Pancreas (tissue), 10 donors: ENCODE measurements at regions not wholly inside any gene's neighbourhood (a gene's known extent, or its start where the extent isn't known, plus 50 kb on each side); places are given as distances from the start of the nearest gene placed in this dataset.
"Not testable (repeated sequence)": the region's sequence is repeated elsewhere in the genome, so short reads cannot be mapped to it uniquely, and the experiment has no call there.

Source experiments
- ATAC-seq, 4 donors: fragments of 200-7000 bp; cut with Tn5 transposase; one replicate each; pipeline versions ENCODE4 v1.8.0 to v1.9.1; 2020; ENCODE audit warnings: mild to moderate bottlenecking in 4 of 4, moderate library complexity in 4 of 4
- DNase-seq, 6 donors: peaks; one replicate each; pipeline ENCODE4 v3.0.0-alpha.2; 2020
- FAIRE-seq: peaks from 2 replicates; lab custom pipeline; 2012; peaks lifted over from hg19 to GRCh38; lab: Jason Lieb, UNC
- H3K27ac ChIP-seq, 4 donors: fragments of 200-600 bp; sonication (generic); 1 replicate in 3 of 4; 2 replicates in 1 of 4; pipeline versions ENCODE4 v1.5.0 to v1.8.0; 2020
- H3K27me3 ChIP-seq, 4 donors: fragments of 200-600 bp; one replicate each; pipeline ENCODE4 v1.8.0; 2021
- H3K36me3 ChIP-seq, 3 donors: fragments of 200-600 bp; sonication (generic) in 1 of 3; one replicate each; pipeline versions ENCODE4 v1.5.0 to v1.8.0; 2020 to 2021
- H3K4me1 ChIP-seq, 3 donors: fragments of 200-600 bp; one replicate each; pipeline ENCODE4 v1.8.0; 2021
- H3K4me3 ChIP-seq, 4 donors: fragments of 200-600 bp; sonication (generic) in 2 of 4; one replicate each; pipeline versions ENCODE4 v1.5.0 to v1.8.0; 2020 to 2021
- H3K9me3 ChIP-seq, 4 donors: fragments of 200-600 bp; one replicate each; pipeline ENCODE4 v1.8.0; 2021
- CTCF ChIP-seq, 4 donors: fragments of 200-600 bp; sonication (generic) in 3 of 4; IDR thresholded peaks; one replicate each; pipeline versions ENCODE4 v1.5.0 to v1.8.0; 2021; ENCODE audit warnings: antibody characterized with exemption in 4 of 4
- WGBS, 2 donors: extraction: QIAGEN DNeasy Blood & Tissue Kit; methylation state at CpG; one replicate each; pipeline ENCODE4 v1.1.7; 2013; 5-methylcytosine and 5-hydroxymethylcytosine counted together
- intact Hi-C, 3 donors: fragments of 100-400 bp; cut with DNase I; formaldehyde crosslinking; loops; one replicate each; pipeline versions ENCODE4 v1.11.1 to v1.14.2; 2022
- donor health status: healthy with polysubstance abuse.
- donor health status: DM: no; HTN: no; CAD: no; lungs with moderate emphysema.
- donor health status: DM: no; HTN: no; CAD: no.
- donor health status: control.
- donor health status: control.
- donor health status: Bipolar disorder and iron deficiency.
- donor health status: DM: yes; HTN: yes; CAD: no.
- donor health status: DM: no; HTN: no; CAD: no.
- donor health status: DM: no; HTN: no; CAD: no.
- donor health status: DM: yes; HTN: yes; CAD: no.

- Histone ChIP-seq H3K4me1 (no peaks in the 10 kb centered on the region), H3K9me3 (no peaks in the 10 kb centered on the region), H3K4me3 (no peak overlapping the region), H3K27ac (no peak overlapping the region), H3K27me3 (no peaks in the 10 kb centered on the region), H3K36me3 (no peaks in the 10 kb centered on the region)
- intact Hi-C loops: no loop called here
- DNase-seq: no peak
- FAIRE-seq: no peak
- no peak for ATAC-seq
- TF ChIP-seq CTCF (IDR thresholded peaks at IDR 0.05): no peak
These were observed 117.4 kb upstream of the ZC4H2 start for GRCh38 chrX:65093658-65094057.

- WGBS, 2 donors: 65 to 84% methylated on average over 3 of the region's 3 CpGs
- TF ChIP-seq CTCF (IDR thresholded peaks at IDR 0.05): no peak
- Histone ChIP-seq H3K36me3 (no peaks in the 10 kb centered on the region), H3K27me3 (no peaks in the 10 kb centered on the region), H3K9me3 (no peaks in the 10 kb centered on the region), H3K27ac (no peak overlapping the region), H3K4me3 (no peak overlapping the region), H3K4me1 (no peaks in the 10 kb centered on the region)
- no peak for ATAC-seq
- intact Hi-C loops: no loop called here
- FAIRE-seq: no peak
- DNase-seq: peak in 1 of 6 donors; percentile 10
These were observed 97.0 kb upstream of the ZC4H2 start for GRCh38 chrX:65073233-65073632.

GRCh38 chrX:65072590-65072989, 96.3 kb upstream of the ZC4H2 start:
- ATAC-seq: no peak
- Histone ChIP-seq H3K4me3 (no peak overlapping the region), H3K9me3 (no peaks in the 10 kb centered on the region), H3K27me3 (no peaks in the 10 kb centered on the region), H3K27ac (no peak overlapping the region), H3K36me3 (no peaks in the 10 kb centered on the region), H3K4me1 (no peaks in the 10 kb centered on the region)
- intact Hi-C loops: no loop called here
- no peak for TF ChIP-seq CTCF (IDR thresholded peaks at IDR 0.05)
- FAIRE-seq: no peak
- DNase-seq: peak in 2 of 6 donors; percentile 17 to 30

GRCh38 chrX:65058626-65059025, 82.4 kb upstream of the ZC4H2 start:
- H3K4me3 ChIP-seq, FAIRE-seq, H3K4me1 ChIP-seq, H3K27me3 ChIP-seq, H3K27ac ChIP-seq, intact Hi-C loops, H3K9me3 ChIP-seq, H3K36me3 ChIP-seq, ATAC-seq: not testable (repeated sequence)
- peak in 2 of 6 donors; percentile 27 to 33 for DNase-seq
- 75 to 80% methylated on average over 14 of the region's 14 CpGs for WGBS, 2 donors

GRCh38 chrX:65045001-65045400, 68.8 kb upstream of the ZC4H2 start:
- intact Hi-C loops: no loop called here
- Histone ChIP-seq H3K27me3 (no peaks in the 10 kb centered on the region), H3K27ac (no peak overlapping the region), H3K4me1 (no peaks in the 10 kb centered on the region), H3K9me3 (no peaks in the 10 kb centered on the region), H3K4me3 (no peak overlapping the region), H3K36me3 (no peaks in the 10 kb centered on the region)
- TF ChIP-seq CTCF (IDR thresholded peaks at IDR 0.05): no peak
- no peak for DNase-seq
- no peak for ATAC-seq
- 52 to 65% methylated on average over 3 of the region's 3 CpGs for WGBS, 2 donors
- no peak for FAIRE-seq

GRCh38 chrX:65035446-65035770, 59.2 kb upstream of the ZC4H2 start:
- TF ChIP-seq CTCF (IDR thresholded peaks at IDR 0.05): no peak
- peak overlapping the region; percentile 21 to 50 (median 43) for H3K4me3 ChIP-seq
- intact Hi-C loops: no loop called here
- no peaks in the 10 kb centered on the region for H3K27me3 ChIP-seq
- H3K4me1 ChIP-seq: no peaks in the 10 kb centered on the region
- no peaks in the 10 kb centered on the region for H3K36me3 ChIP-seq
- DNase-seq (peak in 5 of 6 donors; percentile 15 to 56 (median 24)), FAIRE-seq (no peak), ATAC-seq (peak; percentile 48 to 72 (median 64))
- H3K9me3 ChIP-seq: no peaks in the 10 kb centered on the region
- H3K27ac ChIP-seq: peak overlapping the region; percentile 42 to 73 (median 58)
- whole genome bisulfite sequencing, 2 donors: 1 to 25% methylated on average over 15 of the region's 15 CpGs
